ENCODE measurements at regions not wholly inside any gene's neighbourhood (a gene's known extent, or its start where the extent isn't known, plus 50 kb on each side); places are given as distances from the start of the nearest gene placed in this dataset.
"Not testable (repeated sequence)": the region's sequence is repeated elsewhere in the genome, so short reads cannot be mapped to it uniquely, and the experiment has no call there.

- DNase-seq: no peak
Observed at GRCh38 chr16:87196661-87197060, 120.5 kb downstream of the C16orf95 start.

- DNase-seq: no peak
Observed at GRCh38 chr16:87198328-87198832, 118.8 kb downstream of the C16orf95 start.

- DNase-seq: no peak
Observed at GRCh38 chr16:87198881-87199280, 118.3 kb downstream of the C16orf95 start.

- DNase-seq: no peak
Observed at GRCh38 chr16:87199379-87199778, 117.8 kb downstream of the C16orf95 start.

- DNase-seq: no peak
Observed at GRCh38 chr16:87199901-87200300, 117.3 kb downstream of the C16orf95 start.

- no peak for DNase-seq
Observed at GRCh38 chr16:87200637-87201036, 116.6 kb downstream of the C16orf95 start.

GRCh38 chr16:87201052-87201451 lies 116.1 kb downstream of the C16orf95 start:
- DNase-seq: no peak

- DNase-seq: no peak
Observed at GRCh38 chr16:87201790-87202189, 115.4 kb downstream of the C16orf95 start.

GRCh38 chr16:87202346-87202745 lies 114.8 kb downstream of the C16orf95 start:
- no peak for DNase-seq

GRCh38 chr16:87203060-87203656 lies 114.0 kb downstream of the C16orf95 start:
- peak; percentile 69 for DNase-seq

GRCh38 chr16:87206646-87207451 lies 110.3 kb downstream of the C16orf95 start:
- DNase-seq: no peak

DNA sequence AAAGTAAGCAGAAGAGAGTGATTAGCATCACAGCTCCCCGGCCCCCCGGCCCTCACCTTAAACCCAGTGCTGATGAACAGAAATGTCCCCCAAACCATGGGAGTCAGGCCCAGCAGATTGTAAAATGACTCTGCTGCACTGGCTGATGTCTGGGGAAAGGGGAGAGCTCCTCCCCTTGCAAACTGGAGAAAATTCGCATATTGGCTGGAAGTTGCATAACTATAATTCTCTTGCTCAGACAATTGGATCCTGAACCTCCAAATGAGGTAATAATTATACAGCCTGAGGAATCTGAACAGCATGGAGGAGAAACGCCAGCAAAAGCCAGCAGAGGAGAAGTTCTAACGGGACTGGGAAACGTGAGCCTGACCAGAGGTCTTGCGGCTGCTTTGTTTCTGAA lies 109.7 kb downstream of the C16orf95 start:
- no peak for DNase-seq

- no peak for DNase-seq
Observed at GRCh38 chr16:87207965-87208364, 109.2 kb downstream of the C16orf95 start.

DNA sequence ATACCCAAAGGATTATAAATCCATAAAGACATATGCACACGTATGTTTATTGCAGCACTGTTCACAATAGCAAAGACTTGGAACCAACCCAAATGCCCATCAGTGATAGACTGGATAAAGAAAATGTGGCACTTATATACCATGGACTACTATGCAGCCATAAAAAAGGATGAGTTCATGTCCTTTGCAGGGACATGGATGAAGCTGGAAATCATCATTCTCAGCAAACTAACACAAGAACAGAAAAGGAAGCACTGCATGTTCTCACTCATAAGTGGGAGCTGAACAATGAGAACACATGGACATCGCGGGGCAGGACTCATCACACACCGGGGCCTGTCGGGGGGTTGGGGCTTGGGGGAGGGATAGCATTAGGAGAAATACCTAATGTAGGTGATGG lies 108.2 kb downstream of the C16orf95 start:
- DNase-seq: not testable (repeated sequence)

DNA sequence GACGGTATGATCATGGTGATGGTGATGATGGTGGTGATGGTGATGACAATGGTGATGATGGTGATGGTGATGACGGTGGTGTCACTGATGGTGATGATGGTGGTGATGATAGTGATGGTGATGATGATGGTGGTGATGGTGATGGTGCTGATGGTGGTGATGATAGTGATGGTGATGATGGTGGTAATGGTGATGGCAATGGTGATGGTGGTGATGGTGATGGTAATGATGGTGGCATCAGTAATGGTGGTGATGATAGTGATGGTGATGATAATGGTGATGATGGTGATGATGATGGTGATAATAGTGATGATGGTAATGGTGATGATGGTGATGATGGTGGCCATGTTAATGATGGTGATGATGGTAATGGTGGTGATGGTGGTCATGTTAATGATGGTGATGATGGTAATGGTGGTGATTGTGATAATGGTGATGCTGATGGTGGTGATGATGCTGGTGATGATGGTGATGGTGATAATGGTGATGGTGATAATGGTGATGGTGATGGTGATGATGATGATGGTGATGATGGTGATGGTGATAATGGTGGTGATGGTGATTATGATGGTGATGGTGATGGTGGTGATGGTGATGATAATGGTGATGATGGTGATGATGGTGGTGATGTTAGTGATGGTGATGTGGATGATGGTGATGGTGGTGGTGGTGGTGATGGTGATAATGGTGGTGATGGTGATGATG lies 107.2 kb downstream of the C16orf95 start:
- DNase-seq: no peak

DNA sequence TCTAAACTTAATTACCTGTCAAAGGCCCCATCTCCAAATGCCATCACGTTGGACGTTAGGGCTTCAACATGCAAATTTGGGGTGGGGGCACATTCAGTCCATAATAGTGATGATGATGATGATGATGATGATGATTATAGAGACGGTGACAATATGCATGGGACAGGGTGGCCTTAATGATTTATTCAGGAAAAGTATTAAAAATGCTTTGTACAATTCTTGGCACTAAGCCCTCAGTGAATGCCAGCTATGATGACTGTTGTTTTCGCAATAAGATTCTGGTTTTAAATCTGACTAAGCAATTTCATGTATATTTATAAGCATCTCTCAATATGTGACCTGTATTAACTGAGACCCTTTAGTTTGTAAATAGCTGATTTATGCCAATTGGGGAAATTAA lies 106.3 kb downstream of the C16orf95 start:
- DNase-seq: no peak

- DNase-seq: no peak
Observed at GRCh38 chr16:87212026-87212425, 105.2 kb downstream of the C16orf95 start.

DNA sequence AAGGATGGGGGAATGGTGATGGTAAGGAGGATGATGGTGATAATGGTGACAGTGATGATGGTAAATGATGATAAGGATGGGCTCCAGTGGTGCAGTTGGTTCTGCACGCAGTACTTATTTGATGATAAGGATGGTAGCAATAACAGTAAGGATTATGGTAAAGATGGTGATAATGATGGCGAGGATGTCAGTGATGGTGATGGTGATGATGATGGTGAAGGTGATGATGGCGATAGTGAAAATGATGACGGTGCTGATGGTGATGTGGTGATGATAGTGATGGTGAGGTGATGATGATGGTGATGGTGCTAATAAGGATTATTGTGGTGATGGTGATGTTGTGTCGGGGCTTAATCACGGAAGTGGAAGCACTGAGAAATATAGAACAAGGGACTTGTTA lies 103.7 kb downstream of the C16orf95 start:
- no peak for DNase-seq

DNA sequence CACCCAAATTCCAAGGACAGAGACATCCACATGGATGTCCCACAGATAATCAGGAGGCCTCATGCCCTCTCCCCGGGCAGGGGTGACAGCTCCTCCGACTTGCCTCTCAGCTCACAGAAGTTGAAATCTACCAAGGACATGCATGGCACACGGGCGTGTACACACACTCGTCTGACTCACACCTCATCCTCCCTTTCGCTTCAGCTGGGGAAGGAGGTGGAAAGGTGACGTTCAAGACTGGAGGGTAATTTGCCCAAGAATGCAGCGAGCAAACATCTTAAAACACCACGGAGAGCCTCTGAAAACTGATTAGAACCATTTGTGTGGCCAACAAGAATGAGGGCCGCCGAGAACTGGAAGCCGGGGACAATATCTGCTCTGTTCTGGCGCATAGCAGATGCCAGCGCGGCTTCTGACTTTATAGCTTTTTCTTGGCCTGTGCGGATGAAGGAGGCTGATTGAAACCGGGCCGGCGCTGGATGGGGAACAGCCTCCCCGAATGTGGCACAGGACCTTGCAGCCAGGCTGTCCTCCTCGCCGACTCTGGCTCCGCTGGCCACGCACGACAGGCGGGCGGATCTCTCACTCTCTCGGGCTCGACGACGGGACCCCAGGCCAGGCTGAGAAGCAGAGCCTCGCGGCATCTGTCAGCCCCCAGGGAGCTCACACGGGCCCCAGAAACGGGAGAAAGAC lies 100.9 kb downstream of the C16orf95 start:
- no peak for DNase-seq

- DNase-seq: no peak
Observed at GRCh38 chr16:87216841-87217275, 100.3 kb downstream of the C16orf95 start.

GRCh38 chr16:87217802-87218201 lies 99.4 kb downstream of the C16orf95 start:
- DNase-seq: not testable (repeated sequence)

DNA sequence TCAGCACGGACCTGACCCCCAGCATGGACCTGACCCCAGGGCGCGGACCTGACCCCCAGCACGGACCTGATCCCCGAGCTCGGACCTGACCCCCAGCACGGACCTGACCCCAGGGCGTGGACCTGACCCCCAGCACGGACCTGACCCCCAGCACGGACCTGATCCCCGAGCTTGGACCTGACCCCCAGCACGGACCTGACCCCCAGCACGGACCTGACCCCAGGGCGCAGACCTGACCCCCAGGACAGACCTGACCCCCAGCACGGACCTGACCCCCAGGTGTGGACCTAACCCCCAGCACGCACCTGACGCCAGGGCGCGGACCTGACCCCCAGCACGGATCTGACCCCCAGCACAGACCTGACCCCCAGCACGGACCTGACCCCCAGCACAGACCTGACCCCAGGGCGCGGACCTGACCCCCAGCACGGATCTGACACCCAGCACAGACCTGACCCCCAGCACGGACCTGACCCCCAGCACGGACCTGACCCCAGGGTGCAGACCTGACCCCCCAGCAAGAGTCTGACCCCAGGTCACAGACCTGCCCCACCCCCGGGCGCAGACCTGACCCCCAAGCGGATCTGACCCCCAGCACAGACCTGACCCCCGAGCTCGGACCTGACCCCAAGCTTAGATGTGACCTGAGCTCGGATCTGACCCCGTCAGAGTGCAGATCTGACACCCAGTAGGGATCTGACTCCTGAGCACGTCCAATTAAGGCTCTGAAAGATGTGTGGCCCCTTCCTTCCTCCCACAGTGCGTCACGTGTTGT lies 98.7 kb downstream of the C16orf95 start:
- no peak for DNase-seq

Measured in hematopoietic multipotent progenitor cell treated with erythropoietin and hydrocortisone succinate and interleukin-3 and kit ligand, for 8 days (in vitro differentiated cells).